ENCODE measurements at regions not wholly inside any gene's neighbourhood (a gene's known extent, or its start where the extent isn't known, plus 50 kb on each side); places are given as distances from the start of the nearest gene placed in this dataset.
"Not testable (repeated sequence)": the region's sequence is repeated elsewhere in the genome, so short reads cannot be mapped to it uniquely, and the experiment has no call there.

DNA sequence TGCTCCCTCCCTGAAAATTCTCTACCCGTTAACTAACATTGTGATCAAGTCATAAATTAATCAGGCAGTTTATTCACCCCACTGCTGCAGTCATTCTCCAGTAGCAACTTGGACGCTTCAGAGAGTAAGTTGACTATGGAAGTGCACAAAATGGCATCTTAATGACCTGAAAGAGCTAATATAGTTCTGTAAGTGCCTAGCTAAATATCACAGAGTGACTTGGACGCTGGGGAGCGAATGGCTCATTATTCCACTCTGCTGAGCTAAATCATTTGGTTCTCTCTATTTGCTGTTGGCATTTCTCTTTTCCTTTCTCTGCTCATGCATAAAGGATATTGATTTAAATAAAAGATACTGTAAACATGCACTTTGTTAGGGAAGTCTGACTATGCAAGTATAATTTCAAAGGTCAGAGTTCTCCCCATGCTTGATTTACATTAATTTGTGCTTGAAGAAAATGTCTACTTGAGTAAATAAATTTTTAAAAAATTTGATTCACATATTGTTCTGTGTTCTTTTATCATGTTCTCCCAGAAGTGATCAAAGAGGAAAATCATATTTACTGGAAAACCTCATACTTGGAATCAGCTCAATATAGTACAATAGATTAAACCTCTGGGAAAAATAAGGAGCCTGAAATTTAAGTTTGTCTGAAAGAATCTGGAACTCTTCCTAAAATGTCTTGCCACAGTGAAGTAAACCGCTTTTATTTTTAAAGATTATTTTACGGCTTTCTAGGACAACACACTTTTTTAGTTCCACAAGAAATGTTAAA is 169.5 kb upstream of the HAPLN1 start:
- no peak for DNase-seq (ENCODE audit: low read depth in 4 of 4, low spot score in 3 of 4)

DNA sequence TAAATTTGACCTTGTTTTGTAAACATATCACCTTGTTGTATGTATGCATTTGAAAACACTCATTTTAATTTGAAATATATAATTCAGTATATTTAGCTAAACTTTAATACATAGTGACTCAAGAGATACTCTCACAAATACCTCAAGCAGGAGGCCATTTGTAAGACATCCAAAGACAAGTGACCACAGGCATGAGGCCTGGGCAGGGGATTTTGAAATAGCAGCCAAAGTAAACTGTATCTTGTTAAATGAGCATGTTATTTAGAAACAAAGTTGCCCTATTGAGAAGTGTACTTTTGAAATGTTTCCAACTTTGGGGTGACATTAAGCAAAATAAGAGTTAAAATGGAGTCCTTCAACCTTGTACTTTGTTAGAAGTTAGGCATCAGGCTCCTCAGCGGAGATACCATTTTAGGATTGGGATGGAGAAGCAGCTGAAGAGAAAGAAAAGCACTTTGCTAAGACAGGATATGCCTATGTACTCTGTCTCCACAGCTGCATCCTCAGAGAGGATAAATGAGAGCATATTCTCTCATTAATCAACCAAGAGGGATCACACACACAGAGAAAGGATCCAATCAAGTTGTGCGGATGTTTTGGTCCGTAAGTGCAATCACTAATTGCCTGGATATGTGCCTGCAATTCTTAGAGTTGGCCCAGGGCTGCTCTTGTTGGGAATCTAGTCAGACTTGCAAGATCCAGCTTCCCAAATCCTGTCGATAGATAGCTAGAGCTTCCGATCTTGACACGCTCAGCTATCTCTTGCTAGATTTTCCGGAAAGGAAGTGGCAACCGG is 157.5 kb upstream of the HAPLN1 start:
- no peak for DNase-seq (ENCODE audit: low read depth in 4 of 4, low spot score in 3 of 4)

DNA sequence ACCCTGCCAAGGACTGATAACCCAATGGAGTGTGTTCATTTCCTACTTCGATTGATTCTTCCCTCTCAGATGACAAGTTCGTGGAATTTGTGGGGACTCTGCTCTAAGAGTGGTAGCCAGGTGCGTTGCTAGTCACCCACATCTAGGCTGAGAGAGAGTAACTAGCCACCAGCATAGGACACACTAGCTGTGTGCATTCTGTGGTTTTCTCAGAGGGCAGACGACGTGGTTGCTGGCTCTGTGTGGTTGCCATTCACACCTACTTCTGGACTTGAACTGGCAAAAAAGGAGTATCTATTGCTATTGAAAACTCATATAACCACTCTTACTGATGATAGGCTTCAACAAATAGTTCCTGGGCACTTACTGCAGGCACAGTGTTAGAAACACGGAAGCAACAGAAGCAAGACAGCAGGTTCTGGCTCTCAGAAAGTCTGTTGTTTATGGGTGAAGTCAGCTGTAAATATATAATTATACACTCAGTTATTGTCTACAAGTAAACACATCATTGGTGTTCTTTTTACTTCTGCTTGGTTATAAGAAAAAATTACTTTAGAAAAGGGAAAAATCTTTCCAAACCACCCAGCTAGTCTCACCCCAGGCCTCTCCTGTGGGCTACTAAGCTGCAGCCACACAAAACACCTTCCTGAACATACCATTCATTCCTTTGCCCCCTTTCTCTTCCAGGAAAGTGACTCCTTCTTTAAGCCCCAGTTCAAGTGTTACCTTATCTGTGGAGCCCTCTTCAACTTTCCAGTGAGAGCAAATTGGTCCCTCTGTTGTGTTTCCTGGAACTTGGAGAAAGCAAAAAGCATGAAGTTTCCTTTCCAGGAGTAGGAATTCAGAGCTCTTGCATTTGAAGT is 151.1 kb upstream of the HAPLN1 start:
- no peak for DNase-seq (ENCODE audit: low read depth in 4 of 4, low spot score in 3 of 4)

DNA sequence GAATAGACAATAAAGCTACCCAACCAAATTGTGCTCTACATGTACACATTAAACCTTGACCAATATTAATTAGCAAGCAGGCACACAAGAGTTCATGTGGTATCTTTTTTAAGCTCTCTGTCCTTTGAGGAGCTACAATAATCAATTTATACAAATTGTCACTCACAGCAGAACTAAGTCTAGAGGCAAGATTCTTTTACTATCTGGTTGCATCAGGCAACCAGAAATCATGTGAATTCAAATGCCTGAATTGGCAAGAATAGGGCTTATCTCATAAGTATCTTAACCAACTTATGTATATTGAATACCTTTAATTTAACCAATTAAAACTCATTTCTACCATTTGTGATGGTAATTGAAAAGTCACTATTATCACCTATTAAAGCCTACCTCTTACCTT is 145.5 kb upstream of the HAPLN1 start:
- DNase-seq (ENCODE audit: low read depth in 4 of 4, low spot score in 3 of 4): no peak

DNA sequence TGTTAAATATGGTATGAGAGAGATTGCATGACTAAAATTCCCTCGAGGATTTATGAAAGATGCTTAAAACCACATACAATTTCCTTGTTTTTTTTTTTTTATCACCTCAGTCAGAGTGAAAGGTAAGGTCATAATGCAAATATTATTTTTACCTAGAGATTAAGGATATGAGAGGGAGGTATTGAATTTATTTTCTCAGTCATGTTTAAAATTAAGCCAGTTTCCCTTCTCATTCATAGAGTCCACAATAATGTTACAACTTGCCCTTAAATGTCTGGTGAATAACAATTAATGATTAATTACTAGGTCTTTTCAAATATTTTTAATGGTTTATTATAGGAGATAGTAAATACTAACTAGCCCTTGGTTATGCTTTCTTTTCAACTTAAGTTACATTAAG is 144.9 kb upstream of the HAPLN1 start:
- no peak for DNase-seq (ENCODE audit: low read depth in 4 of 4, low spot score in 3 of 4)

DNA sequence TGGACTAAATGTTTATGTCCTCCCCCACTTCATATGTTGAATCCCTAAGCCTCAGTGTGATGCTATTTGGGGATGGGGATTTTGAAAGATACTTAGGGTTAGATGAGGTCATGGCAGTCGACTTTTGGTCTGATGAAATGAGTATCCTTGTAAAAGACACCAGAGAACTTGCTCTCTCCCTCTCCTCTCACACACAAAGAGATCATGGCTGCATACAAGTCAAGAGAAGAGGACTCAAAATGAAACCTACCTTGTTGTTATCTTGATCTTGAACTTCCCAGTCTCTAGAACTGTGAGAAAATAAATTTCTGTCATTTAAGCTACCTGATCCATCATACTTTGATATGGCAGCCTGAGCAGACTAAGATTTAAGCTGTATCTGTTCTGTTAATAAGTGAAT is 144.0 kb upstream of the HAPLN1 start:
- DNase-seq (ENCODE audit: low read depth in 4 of 4, low spot score in 3 of 4): no peak

DNA sequence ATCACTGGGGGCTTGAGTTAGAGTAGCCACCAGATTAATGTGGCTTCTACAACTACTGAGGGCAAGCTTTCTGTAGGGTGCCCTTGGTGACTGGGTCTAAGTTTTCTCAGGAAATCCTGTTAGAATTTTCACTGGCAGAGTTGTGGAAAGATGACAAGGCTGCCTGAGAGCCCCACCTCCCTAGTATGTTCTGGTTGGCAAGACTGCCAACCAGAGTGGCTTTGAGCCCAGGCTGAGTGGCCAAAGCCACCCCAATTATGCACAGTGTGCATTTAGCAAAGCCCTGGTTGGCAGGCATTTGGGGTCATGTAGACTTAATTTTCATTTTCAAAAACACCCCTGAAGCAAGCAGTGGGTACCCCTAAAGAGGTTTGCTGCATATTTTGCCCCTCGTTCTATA is 136.7 kb upstream of the HAPLN1 start:
- DNase-seq (ENCODE audit: low read depth in 4 of 4, low spot score in 3 of 4): no peak

DNA sequence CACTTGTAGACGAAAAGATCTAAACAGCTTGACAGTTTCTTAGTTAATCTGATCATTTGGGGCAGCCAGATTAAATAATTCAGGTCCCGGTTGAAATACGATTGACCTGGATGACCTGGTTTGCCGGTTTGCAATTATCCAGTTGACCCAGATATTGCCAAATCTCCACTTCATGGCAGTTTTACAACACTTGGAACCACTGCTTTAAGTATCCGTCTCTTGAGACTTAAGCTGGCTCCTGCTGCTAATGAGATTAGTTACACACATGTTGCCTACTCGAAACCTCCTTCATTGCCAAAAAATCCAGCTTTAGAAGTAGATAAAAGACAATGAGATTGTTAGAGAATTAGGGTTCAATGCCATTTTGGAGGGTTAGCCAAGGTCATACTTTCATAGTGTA is 136.2 kb upstream of the HAPLN1 start:
- peak in 2 of 4 donors; percentile 8 to 12 for DNase-seq (ENCODE audit: low read depth in 4 of 4, low spot score in 3 of 4)

DNA sequence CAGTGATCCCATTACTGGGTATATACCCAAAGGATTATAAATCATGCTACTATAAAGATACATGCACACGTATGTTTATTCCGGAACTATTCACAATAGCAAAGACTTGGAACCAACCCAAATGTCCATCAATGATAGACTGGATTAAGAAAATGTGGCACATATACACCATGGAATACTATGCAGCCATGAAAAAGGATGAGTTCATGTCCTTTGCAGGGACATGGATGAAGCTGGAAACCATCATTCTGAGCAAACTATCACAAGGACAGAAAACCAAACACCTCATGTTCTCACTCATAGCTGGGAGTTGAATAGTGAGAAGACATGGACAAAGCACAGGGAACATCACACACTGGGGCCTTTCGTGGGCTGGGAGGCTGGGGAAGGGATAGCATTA is 129.8 kb upstream of the HAPLN1 start:
- DNase-seq (ENCODE audit: low read depth in 4 of 4, low spot score in 3 of 4): not testable (repeated sequence)

DNA sequence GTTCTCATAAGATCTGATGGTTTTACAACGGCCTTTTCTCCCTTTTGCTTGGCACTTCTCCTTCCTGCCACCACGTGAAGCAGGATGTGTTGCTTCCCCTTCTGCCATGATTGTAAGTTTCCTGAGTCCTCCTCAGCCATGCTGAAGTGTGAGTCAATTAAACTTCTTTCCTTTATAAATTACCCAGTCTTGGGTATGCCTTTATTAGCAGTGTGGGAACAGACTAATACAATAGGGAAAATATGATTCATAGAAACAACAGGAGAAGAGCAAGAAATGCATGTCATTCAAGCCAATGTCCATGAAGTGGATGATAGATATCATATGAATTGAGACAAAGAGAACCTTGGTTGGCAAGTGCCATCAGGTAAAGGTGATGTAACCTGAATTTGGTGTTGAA is 128.3 kb upstream of the HAPLN1 start:
- no peak for DNase-seq (ENCODE audit: low read depth in 4 of 4, low spot score in 3 of 4)

DNA sequence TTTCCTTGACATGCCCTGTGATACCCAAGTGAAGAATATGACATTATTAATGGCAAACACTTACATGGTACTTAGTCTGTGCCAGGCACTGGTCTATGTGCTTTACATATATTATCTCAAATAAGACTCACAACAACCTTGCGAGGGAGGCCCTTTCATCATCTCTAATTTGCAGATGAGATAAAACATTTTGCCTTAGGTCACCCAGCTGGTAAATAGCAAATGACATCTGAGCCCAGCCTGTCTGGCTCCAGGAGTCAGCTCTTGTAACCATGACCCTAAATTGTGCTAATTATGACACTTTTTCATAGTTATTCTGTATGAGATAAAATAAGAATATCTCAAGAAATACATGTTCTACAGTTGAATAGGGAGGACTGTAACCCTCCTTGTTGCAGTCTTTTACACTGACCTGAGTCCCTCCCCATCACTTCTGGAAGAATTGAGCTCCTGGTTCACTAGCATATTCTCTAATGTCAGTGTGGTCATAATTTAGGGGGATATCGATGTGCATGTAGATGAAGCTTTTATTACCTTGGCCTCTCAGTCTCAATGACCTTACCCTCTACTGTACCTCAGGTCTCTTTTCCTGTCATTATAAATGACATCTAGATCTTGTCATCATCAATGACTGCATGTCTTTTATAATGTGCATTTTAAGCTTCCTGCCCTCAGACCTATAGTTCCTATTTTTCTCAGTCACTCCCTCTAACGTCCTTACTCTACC is 126.1 kb upstream of the HAPLN1 start:
- DNase-seq (ENCODE audit: low read depth in 4 of 4, low spot score in 3 of 4): no peak

DNA sequence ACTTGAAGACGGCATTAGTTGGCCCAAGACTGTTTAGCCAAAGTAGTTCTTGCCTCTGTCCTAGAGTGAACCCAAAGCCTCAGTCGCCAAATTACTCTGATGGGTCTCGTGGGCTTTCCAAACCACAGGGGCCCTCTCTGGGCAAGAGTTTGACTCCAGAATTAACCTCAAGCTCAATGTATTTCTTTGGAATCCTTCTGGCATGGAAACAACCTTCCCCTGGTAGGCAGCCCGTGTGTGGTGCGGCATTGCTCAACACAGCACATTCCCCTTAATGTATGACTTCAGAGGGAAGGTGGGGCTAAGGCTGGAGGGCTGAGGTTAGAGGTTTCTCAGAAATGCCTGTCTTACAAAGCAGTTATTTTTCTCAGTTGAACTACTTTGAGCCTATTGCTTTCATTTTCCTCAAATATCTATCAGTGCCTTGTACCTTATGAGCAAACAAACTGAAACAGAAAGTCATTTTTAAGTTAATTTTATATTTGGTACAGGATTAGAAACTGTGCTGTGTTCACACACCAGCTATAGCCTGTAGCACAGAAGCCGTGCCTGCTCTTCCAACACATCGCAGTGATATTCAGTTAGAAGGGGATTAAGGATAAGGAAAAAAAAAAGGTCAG is 123.9 kb upstream of the HAPLN1 start:
- no peak for DNase-seq (ENCODE audit: low read depth in 4 of 4, low spot score in 3 of 4)

DNA sequence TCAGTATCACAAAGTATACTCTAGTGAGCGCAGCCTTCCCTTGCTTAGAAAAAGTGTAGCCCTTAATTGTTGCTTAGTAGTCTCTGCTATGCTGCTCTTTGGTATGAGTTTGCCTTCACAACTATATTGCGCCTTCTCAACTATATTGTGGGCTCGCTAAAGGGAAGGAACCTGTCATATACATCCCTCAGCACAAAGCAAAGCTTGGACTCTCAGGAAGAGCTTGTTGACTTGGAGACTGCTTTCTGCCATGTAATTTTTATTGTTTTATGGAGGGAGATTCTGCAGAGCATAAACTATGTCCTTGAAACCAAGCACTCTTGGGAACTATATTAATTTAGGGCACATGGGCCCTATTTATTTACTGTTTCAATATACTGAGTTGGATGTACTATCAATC is 119.1 kb upstream of the HAPLN1 start:
- no peak for DNase-seq (ENCODE audit: low read depth in 4 of 4, low spot score in 3 of 4)

DNA sequence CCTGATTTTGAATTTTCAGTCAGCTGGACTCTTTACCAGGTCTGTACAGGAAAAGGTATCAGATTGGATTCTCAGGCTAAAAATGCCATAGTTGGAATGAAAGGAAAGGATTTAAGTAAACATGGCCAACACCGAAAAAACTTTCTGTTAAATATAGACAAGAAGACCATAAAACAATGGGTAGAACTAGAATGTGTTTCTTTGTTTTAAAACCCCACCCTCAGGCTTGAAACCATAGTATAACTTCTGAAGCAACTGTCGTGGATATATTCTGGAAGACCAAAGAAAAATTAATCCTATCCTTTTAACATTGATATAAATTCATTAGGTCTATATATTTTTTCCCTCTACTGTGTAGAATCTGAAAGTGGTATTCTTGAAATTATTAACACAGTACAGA is 118.6 kb upstream of the HAPLN1 start:
- no peak for DNase-seq (ENCODE audit: low read depth in 4 of 4, low spot score in 3 of 4)

DNA sequence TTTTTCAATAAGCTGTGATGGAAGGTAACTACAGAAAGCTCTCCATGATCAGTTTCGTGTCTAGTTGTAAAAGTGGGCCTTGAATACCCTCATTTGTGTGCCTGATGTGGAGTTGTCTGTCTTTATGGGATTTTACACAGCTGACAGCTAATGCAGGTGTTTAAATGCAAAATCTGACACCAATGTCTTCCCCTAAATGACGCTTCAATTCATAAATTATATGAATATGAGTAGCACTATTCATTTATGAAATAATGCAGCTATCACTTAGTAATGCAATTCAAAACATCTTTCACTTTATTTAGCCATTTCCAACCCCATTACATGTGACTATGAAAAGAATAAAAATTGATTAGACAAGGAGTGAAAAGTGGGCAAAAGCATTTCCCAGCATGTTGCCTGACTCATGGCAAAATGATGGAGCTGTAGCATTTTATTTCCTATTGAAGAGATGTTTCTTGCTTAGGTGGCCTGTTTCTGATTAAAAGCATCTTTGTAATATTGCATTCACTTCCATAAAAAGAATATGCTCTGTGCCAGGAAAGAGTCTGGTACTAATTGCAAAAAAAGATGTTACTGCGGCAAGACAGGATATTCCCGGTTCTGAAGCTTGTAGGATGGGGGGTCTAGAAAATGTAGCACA is 116.7 kb upstream of the HAPLN1 start:
- no peak for DNase-seq (ENCODE audit: low read depth in 4 of 4, low spot score in 3 of 4)

DNA sequence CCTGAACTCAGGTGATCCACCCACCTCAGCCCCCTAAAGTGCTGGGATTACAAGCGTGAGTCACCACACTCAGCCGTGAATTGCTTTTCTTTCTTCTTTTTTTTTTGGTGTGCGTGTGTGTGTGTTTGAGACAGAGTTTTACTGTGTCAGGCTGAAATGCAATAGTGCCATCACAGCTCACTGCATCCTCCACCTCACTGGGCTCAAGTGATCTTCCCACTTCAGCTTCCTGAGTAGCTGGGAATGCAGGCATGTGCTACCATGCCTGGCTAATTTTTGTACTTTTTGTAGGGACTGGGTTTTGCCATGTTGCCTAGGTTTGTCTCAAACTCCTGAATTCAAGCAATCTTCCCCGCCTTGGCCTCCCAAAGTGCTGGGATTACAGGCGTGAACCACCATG is 113.7 kb upstream of the HAPLN1 start:
- DNase-seq (ENCODE audit: low read depth in 4 of 4, low spot score in 3 of 4): no peak

DNA sequence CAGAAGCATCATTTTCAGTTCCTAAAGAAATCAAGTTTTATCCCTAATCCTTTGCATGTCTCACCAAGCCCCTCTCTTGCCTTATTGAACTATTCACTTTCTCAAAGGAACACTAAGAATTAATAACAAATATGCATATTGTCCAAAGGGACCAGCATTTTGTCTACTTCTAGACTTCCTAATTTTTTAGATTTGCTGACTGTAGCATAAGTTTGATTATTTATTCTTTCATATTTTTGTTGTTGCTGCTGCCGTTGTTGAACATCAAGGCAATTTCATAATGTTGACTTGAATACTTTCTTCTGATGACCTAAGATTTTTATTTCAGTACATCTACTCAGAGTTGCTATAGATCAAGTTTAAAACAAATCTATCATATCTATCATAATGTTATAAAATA is 111.2 kb upstream of the HAPLN1 start:
- no peak for DNase-seq (ENCODE audit: low read depth in 4 of 4, low spot score in 3 of 4)

DNA sequence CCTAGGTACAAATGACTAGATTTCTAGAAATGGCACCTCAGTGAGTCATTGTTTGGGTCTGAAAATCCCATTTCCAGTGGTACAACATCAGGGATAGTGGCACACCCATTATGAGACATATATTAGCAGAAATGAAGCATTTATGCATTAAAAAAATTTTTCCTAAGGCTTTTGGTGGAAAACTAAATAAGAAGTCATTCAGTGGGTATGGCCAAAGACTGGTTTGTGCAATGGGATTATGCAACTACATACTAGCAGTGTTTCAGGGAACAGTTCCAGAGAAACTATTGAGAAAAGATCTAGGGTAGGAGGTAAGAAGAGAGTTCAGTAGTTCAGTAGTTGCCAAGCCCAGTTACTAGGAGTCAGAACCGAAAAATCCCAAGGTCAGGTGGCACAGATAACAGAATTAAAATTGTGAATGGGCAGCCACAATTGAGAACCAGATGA is 106.5 kb upstream of the HAPLN1 start:
- no peak for DNase-seq (ENCODE audit: low read depth in 4 of 4, low spot score in 3 of 4)

DNA sequence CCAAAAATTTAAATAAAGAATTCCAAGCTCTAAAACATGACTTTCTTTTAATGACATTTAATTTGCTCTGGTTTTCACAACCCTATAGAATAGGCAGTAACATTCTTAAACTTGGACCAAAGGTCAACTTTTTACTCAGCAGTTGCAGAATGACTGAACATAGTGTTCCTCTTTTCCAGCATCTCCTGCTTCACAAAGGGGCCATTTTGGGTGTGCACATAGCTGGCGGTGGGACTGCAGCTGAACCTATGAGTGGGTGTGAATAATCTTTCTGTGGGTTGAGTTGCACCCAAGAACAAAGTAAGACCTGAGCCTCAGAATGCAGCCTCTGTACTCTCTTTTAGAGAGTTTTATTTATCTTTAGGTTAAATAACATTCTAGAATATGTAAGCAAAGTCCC is 96.9 kb upstream of the HAPLN1 start:
- no peak for DNase-seq (ENCODE audit: low read depth in 4 of 4, low spot score in 3 of 4)

DNA sequence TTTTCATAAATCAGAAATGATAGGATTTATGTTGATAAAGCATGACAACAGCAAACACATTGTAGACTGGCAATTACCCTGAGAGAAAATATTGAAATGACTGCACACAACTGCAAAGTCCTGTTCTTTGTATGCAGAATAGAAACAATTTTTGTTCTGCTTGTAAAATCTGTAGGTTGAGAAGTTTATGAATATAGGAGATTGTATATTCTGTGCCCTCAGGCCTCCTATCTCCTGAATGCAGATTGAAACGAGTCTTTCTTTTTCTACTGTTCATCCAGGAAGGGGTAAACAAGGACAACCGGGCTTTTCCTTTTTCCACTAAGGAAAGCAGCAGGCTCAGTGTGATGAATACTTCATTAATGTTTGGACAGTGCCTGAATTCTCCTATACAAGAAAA is 95.0 kb upstream of the HAPLN1 start:
- no peak for DNase-seq (ENCODE audit: low read depth in 4 of 4, low spot score in 3 of 4)

Data from left renal pelvis (tissue), 4 donors.